OCI-M1 (cell line): ENCODE measurements at regions not wholly inside any gene's neighbourhood (a gene's known extent, or its start where the extent isn't known, plus 50 kb on each side); places are given as distances from the start of the nearest gene placed in this dataset.
"Not testable (repeated sequence)": the region's sequence is repeated elsewhere in the genome, so short reads cannot be mapped to it uniquely, and the experiment has no call there.

ENCODE experiments used
- DNase-seq: peaks from one replicate; lab custom pipeline; 2025; lab: John Stamatoyannopoulos, UW

DNA sequence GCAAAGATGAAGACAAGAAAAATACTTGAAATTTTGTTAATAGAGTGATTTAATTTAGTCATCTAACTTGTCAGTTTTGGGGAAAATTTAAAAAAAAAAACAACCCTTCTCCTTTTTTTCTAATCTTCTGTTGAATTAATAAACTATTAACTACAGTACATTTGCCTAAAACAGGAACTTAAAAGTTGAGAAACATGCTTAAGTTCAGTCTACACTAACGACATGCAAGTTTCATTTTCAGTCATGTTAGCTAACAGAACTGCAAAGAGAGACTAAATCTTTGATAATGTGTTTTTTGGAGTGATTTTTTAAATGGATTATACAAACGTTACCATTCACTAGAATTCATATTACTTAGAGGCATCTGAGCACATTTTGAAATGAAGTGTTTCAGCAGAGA, 71.9 kb upstream of the MBNL1 start:
- DNase-seq = peak; percentile 62

DNA sequence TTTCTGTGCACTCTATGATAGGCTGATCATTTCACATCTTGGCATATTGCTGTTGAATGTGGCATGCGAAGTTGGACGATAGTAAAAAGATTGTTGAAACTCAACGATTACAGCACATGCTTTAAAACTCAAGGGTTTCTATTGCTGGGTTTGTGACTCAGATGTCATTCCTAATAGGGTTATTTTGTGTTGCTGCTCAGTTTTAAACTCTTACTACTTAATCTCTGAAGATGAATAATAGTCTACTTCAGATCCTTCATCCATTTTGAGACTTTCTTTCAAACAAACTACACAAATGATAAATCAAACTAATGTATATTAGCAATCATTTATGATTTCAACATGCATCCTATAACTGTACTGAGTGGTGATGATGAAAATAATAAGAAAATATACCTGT, 71.3 kb upstream of the MBNL1 start:
- peak; percentile 45 for DNase-seq

GRCh38 chr3:152197937-152198336, 70.8 kb upstream of the MBNL1 start:
- peak; percentile 73 for DNase-seq

GRCh38 chr3:152198665-152199064, 70.1 kb upstream of the MBNL1 start:
- peak; percentile 48 for DNase-seq

GRCh38 chr3:152199102-152199840, 69.5 kb upstream of the MBNL1 start:
- DNase-seq = peak; percentile 50

- peak; percentile 71 for DNase-seq
Observed at GRCh38 chr3:152200476-152201420, 68.0 kb upstream of the MBNL1 start.

DNA sequence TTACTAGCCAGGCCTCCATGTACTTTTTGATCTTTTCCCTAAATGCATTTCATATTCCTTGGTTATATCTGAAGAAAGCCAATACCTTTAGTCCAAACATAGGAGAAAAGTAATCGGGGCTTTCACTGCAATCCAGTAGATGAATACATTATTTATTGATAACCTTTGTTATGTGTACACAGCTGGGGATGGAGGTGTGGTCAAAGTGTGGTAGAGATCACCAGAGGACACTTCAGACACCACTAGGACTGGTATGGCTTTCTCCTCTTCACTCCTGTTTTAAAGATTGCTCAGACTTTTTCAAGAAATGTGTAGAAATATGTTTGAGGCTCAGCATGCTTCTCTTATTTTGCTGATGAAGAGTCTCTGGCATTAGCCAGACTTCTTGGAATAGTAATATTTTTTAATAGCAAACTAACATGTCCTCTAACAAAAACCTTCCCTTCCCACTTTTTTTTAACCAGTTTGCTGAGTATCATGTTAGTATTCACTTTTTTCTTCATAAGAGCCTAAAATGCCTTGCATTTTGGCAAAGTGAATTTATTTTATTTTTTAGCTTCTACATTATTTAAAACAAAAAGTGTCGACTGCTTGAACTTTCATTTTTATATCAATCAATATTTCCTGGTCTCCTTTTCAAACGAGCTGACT, 65.6 kb upstream of the MBNL1 start:
- DNase-seq = peak; percentile 72

GRCh38 chr3:152203652-152204051, 65.1 kb upstream of the MBNL1 start:
- peak; percentile 59 for DNase-seq

- peak; percentile 63 for DNase-seq
Observed at GRCh38 chr3:152204218-152204617, 64.5 kb upstream of the MBNL1 start.

- peak; percentile 90 for DNase-seq
Observed at GRCh38 chr3:152205097-152205593, 63.6 kb upstream of the MBNL1 start.

DNA sequence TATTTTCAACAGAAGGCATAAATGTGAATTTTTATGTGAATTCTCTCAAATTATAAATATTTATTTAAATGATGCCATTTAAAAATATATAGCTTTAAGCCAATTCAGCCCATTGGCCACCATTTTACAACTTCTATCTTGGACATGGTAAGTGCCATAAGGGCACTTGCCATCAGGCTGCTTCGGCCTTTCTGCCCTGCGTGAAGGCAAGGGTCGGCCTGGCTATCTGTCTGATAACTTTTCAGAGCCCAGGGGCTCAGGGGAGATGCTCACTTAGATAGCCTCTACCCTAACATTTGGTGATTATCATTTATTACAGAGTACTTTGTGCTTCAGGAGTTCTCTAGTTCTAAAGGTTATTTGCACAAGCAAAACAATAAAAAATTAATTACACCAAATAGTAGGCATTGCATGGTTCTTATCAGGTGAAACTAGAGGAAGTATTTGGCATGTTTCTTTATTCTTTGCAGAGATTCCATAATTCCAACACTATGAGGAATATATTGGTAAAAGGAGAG, 62.4 kb upstream of the MBNL1 start:
- no peak for DNase-seq

DNA sequence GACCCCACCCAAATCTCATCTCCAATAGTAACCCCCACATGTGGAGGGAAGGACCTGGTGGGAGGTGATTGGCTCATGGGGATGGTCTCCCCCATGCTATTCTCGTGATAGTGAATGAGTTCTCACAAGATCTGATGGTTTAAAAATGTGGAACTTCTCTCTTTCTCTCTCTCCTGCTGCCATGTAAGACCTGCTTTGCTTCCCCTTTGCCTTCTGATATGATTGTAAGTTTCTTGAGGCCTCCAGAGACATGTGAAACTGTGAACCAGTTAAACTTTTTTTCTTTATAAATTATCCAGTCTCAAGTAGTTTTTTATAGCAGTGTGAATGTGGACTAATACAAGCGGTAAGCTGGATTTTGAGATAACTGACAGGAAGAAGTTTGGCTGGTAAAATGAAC, 60.3 kb upstream of the MBNL1 start:
- peak; percentile 9 for DNase-seq

- DNase-seq = no peak
Observed at GRCh38 chr3:152209060-152209459, 59.7 kb upstream of the MBNL1 start.

- DNase-seq = no peak
Observed at GRCh38 chr3:152209776-152210175, 59.0 kb upstream of the MBNL1 start.

DNA sequence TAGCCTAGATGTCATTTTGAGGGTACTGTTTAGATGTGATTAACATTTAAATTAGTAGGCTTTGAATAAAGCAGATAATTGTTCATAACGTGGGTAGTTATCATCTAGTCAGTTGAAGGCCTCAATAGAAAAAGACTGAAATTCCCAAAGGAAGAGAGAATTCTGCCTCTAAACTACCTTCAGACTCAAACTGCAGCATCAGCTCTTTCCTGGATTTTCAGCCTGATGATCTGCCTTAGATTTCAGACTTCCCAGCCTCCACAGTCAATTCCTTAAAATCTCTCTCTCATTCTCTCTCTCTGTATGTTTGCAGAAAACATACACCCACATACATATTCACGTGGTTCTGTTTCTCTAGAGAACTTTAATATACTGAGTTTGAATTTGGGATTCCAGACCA, 58.0 kb upstream of the MBNL1 start:
- DNase-seq = no peak

- no peak for DNase-seq
Observed at GRCh38 chr3:152211655-152212054, 57.1 kb upstream of the MBNL1 start.

GRCh38 chr3:152213203-152213602, 55.5 kb upstream of the MBNL1 start:
- no peak for DNase-seq

DNA sequence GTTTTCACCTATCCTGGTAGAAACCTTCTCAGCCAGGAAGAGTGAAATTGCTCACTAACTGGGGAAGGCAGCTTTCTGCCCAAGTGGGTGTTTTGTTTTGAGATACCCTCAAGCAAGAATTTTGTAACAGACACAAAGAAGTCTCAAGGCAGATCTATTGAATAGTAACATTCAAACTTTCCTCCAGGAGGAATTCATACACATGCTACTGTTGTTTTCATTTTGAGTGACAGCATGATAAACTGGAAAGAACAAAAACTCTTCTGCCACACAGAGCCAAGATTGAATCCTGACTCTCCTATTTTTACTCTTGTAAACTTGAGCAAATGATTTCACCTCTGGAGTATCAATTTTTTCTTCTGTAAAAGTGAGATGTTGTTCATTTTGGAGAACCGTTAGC, 54.8 kb upstream of the MBNL1 start:
- no peak for DNase-seq

- not testable (repeated sequence) for DNase-seq
Observed at GRCh38 chr3:152216960-152217865, 51.5 kb upstream of the MBNL1 start.

GRCh38 chr3:152218602-152219001, 50.1 kb upstream of the MBNL1 start:
- DNase-seq = no peak
